ENCODE measurements at regions not wholly inside any gene's neighbourhood (a gene's known extent, or its start where the extent isn't known, plus 50 kb on each side); places are given as distances from the start of the nearest gene placed in this dataset.

GRCh38 chr10:78407009-78407711, 373.5 kb downstream of the RPS24 start:
- TF ChIP-seq CTCF (conservative IDR thresholded peaks at IDR 0.05 in 1 of 2, IDR thresholded peaks at IDR 0.05 in 1 of 2; ENCODE audit: low read depth in 1 of 2, low read length in 2 of 2), result no peak
- no peak for TF ChIP-seq EZH2 (IDR thresholded peaks at IDR 0.05; ENCODE audit: low read length, missing control alignments)
